Heart right ventricle (tissue), 16 donors: ENCODE measurements at regions not wholly inside any gene's neighbourhood (a gene's known extent, or its start where the extent isn't known, plus 50 kb on each side); places are given as distances from the start of the nearest gene placed in this dataset.

Experiments
- ATAC-seq, 8 donors: fragments of 200-7000 bp; cut with Tn5 transposase; one replicate each; pipeline ENCODE4 v1.9.1; 2020; ENCODE audit warnings: mild to moderate bottlenecking in 8 of 8, moderate library complexity in 8 of 8, moderate number of reproducible peaks in 1 of 8
- DNase-seq, 2 donors: peaks; one replicate each; pipeline ENCODE4 v3.0.0-alpha.2; 2020
- H3K27ac ChIP-seq, 10 donors: fragments of 200-600 bp; sonication (generic) in 2 of 10; one replicate each; pipeline versions ENCODE4 v1.5.0 to v1.8.0; 2020 to 2022; ENCODE audit warnings: mild to moderate bottlenecking in 3 of 10
- H3K27me3 ChIP-seq, 7 donors: fragments of 200-600 bp; one replicate each; pipeline ENCODE4 v1.8.0; 2021 to 2022; ENCODE audit warnings: mild to moderate bottlenecking in 2 of 7
- H3K36me3 ChIP-seq, 9 donors: fragments of 200-600 bp; sonication (generic) in 1 of 9; one replicate each; pipeline versions ENCODE4 v1.5.0 to v1.8.0; 2020 to 2022; ENCODE audit warnings: mild to moderate bottlenecking in 2 of 9
- H3K4me1 ChIP-seq, 9 donors: fragments of 200-600 bp; sonication (generic) in 1 of 9; one replicate each; pipeline versions ENCODE4 v1.5.0 to v1.8.0; 2020 to 2022; ENCODE audit warnings: mild to moderate bottlenecking in 4 of 9
- H3K4me3 ChIP-seq, 10 donors: fragments of 200-600 bp; sonication (generic) in 2 of 10; one replicate each; pipeline versions ENCODE4 v1.5.0 to v1.8.0; 2020 to 2022; ENCODE audit warnings: mild to moderate bottlenecking in 7 of 10, moderate library complexity in 2 of 10
- H3K9me3 ChIP-seq, 11 donors: fragments of 200-600 bp in 10 of 11; sonication (generic) in 2 of 11; one replicate each; pipeline versions ENCODE4 v1.5.0 to v1.8.0; 2013 to 2022; ENCODE audit warnings: mild to moderate bottlenecking in 2 of 11, control low read depth in 1 of 11, moderate library complexity in 1 of 11
- CTCF ChIP-seq, 9 donors: fragments of 200-600 bp; sonication (generic) in 2 of 9; IDR thresholded peaks; one replicate each; pipeline versions ENCODE4 v1.5.0 to v1.8.0; 2021 to 2022; ENCODE audit warnings: antibody characterized with exemption in 9 of 9, mild to moderate bottlenecking in 5 of 9, moderate library complexity in 1 of 9
- WGBS, 2 donors: extraction: QIAGEN DNeasy Blood & Tissue Kit; methylation state at CpG; one replicate each; pipeline ENCODE4 v1.1.7; 2013; ENCODE audit warnings: inconsistent platforms in 1 of 2; 5-methylcytosine and 5-hydroxymethylcytosine counted together
- intact Hi-C, 10 donors: fragments of 100-400 bp; cut with DNase I; formaldehyde crosslinking; loops; one replicate each; pipeline versions ENCODE4 v1.11.1 to v1.14.2; 2022
- donor health status: Arrhythmogenic right ventricular cardiomyopathy.
- donor health status: ischemic (EF 13 %, LVEDD 7.1; RV severe dilation, severe dysfunction).
- donor health status: healthy with polysubstance abuse.
- donor health status: DM: no; HTN: yes; CAD: no.
- donor health status: DM: no; HTN: no; CAD: no.
- donor health status: ischemic (EF 25% LVEDD 6.9; RV normal size, moderate dysfunction).
- donor health status: ischemic (EF 25% LVEDD 5.7; RV mildly dilated, moderate dysfunction).
- donor health status: healthy.
- donor health status: DM: yes; HTN: yes; CAD: no.
- donor health status: Ischemic cardiomyopathy.
- donor health status: ischemic (EF 35%, LVEDD 5.7; RV mildly dilated, moderate dysfunction).
- donor health status: nonischemic (EF 11% LVEDD 7.7; RV severe dilation, severe dysfunction).
- donor health status: DM: yes; HTN: yes; CAD: no.
- donor health status: PGD.
- donor health status: ischemic (EF 29% LVEDD 5.4; RV normal size, mild dysfunction).
- donor health status: nonischemic (EF 23%, LVEDD 6.1; RV moderate dilation, normal function).

DNA sequence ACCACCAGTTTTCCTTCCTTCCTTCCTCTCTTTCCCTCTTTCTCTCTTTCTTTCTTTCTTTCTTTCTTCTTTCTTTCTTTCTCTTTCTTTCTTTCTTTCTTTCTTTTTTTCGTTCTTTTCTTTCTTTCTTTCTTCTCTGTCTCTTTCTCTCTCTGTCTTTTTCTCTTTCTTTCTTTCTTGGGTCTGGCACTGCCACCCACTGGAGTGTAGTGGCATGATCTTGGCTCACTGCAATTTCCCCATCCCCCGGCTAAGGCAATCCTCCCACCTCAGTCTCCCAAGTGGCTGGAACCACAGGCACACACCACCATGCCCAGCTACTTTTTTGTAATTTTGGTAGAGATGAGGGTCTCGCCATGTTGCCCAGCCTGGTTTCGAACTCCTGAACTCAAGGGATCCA, 51.6 kb upstream of the NHS start:
- H3K27ac ChIP-seq, result no peak overlapping the region
- H3K36me3 ChIP-seq, result no peaks in the 10 kb centered on the region
- WGBS, 2 donors, result 81 to 82% methylated on average over 4 of the region's 4 CpGs
- intact Hi-C loops, result no loop called here
- ATAC-seq (no peak), DNase-seq (no peak)
- no peaks in the 10 kb centered on the region for H3K9me3 ChIP-seq
- H3K27me3 ChIP-seq, result peaks cover 0 to 9% (median 0%) of the 10 kb centered on the region in 7 donors
- H3K4me1 ChIP-seq, result no peaks in the 10 kb centered on the region
- TF ChIP-seq CTCF (IDR thresholded peaks at IDR 0.05), result no peak
- H3K4me3 ChIP-seq, result no peak overlapping the region
